HG02610 (cell line): ENCODE measurements at regions not wholly inside any gene's neighbourhood (a gene's known extent, or its start where the extent isn't known, plus 50 kb on each side); places are given as distances from the start of the nearest gene placed in this dataset.

ENCODE experiments used
- ATAC-seq: cut with Tn5 transposase; IDR thresholded peaks from one replicate; pipeline ENCODE4 v1.9.1; 2021; ENCODE audit warnings: mild to moderate bottlenecking, moderate library complexity; ENCODE audit not compliant: unreplicated experiment

DNA sequence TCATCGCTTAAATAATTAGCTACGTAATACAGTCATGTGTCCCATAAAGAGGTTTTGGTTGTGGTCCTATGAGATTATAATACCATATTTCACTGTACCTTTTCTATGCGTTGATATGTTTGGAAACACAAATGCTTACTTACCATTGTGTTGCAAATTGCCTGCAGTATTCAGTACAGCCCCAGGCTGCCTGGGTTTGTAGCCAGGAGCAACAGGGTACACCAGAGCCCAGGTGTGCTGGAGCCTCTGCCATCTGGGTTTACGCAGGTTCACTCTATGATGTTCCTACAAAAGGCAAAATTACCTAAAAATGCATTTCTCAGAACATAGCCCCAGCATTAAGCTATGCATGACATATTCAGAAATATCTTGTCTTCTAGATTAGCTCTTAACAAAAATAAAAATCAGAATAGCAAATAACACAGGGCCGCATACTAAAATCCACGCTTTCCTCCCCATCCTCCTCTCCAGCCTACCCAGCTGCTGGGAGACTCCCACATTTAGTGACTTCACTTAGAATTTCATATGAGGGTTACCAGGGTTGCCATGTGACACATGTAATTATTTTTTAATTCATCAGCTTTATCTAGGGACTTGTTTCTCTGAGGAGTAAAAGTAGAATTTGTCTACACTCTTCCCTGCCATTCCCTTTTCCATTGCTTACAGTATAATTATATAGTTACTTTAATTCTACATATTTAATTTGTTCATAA lies 559.0 kb upstream of the ADARB2 start:
- no peak for ATAC-seq

DNA sequence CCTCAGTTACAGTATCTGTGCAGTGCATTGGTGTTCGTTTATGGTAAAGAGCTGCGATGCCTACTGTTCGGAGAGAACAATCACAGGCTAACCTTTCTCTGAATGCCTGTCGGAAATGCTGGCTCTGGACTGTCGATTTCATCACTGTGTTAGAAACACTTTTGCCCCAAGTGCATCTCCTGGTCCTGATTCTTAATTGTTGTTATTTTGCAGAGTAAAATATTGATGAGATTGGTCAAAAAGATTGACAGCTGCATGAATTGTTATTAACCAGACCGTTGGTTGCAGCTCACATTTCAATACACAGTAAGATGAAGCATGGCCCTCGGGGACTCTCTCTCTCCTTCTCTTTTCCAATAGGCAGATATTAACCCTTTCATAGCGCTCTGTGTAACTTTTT lies 557.4 kb upstream of the ADARB2 start:
- no peak for ATAC-seq

- ATAC-seq, result no peak
Measured at GRCh38 chr10:2284071-2284470, 546.7 kb upstream of the ADARB2 start.

GRCh38 chr10:2282202-2282601 lies 544.9 kb upstream of the ADARB2 start:
- ATAC-seq, result no peak

- no peak for ATAC-seq
Measured at GRCh38 chr10:2280713-2281300, 543.5 kb upstream of the ADARB2 start.

DNA sequence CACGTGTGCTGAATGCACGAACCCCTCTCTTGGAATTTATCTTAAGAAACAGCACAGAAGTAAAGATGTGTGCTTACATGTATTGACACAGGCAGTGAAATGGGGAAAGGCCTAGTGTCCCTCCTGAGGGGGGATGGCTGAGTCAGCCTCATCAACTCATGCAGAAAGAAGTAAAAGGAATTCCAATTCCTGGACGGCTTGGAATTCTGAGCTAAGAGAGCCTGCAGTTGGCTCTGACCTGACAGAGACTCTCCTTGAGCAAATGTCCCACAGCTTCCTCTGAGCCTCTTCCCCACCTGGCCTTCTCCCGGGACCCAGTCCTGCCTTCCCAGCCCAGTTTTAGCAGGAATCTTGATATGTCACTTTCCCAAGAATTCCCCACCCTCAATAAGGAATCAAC lies 542.4 kb upstream of the ADARB2 start:
- no peak for ATAC-seq

DNA sequence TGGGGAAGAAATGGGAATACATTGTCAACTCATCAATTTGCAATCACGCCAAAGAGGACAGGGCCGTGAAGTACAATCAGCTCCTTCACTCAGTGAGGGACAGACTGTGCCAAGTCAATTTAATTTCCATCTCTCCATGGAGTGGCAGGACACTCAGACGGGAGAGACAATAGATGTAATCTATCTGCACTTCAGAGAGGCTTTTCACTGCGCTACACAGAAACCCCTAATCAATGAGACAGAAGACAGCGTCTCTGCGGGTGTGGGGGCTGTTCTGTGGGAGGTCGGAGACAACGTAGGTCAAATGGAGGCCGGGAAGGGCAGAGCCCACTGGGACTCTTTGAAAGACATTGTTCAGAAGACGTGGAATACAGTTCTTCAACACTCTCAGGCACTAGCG lies 541.0 kb upstream of the ADARB2 start:
- ATAC-seq, result no peak

DNA sequence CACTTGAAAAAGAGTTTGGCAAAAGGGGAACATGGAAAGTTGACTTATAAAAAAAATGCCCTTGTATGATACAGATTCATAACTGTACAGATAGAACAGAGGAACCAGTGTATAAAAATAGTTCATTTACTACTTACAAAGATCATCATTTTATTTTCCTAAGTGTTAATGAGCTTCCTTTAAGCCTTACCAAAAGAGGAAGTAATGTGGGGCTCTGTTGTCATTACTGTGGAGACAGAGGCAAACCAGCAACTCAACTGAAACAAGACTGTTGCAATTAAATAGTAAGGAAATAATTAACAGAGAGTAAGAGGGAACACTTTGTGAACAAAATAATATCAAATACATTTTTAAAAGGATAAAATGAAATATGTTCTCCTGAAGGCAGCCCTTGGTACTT lies 526.2 kb upstream of the ADARB2 start:
- ATAC-seq, result no peak

DNA sequence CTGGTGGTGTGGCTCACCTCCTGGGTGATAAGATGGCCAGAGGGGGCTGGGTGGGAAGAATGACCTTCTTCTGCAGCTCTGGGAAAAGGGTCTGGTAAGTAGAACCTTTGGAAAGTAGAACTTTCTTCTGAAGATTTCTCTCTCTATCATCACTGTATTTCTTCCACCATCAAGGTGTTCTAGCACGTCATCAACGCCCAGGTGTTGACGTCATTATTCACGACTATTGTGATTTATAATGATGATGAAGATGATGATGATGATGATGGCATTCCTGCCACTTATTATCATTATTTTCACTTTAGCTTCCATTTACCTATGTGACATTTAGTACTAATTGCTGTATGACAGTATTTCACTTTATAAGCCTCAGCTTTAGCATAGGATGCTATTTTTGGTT lies 525.6 kb upstream of the ADARB2 start:
- no peak for ATAC-seq

DNA sequence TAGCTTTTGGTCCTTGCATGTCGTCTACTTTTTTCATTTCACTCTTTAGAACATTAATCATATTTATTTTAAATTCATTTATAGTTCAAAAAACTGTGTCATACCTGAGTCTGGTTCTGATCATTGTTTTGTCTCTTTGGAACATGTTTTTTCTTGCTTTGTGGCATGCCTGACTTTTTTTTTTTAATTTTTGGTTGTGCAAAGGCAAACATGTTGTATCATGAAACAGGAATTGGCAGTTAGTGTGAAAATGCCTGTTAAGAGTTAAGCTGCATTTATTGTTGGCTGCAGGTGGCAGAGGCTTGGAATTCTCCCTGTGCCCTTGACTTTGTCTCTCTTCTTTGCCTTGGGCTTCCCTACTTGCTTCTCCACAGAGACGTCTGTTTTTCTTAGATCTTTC lies 525.0 kb upstream of the ADARB2 start:
- no peak for ATAC-seq

GRCh38 chr10:2256241-2256640 lies 518.9 kb upstream of the ADARB2 start:
- ATAC-seq, result no peak

GRCh38 chr10:2252096-2252495 lies 514.8 kb upstream of the ADARB2 start:
- no peak for ATAC-seq

GRCh38 chr10:2251631-2252030 lies 514.3 kb upstream of the ADARB2 start:
- no peak for ATAC-seq

DNA sequence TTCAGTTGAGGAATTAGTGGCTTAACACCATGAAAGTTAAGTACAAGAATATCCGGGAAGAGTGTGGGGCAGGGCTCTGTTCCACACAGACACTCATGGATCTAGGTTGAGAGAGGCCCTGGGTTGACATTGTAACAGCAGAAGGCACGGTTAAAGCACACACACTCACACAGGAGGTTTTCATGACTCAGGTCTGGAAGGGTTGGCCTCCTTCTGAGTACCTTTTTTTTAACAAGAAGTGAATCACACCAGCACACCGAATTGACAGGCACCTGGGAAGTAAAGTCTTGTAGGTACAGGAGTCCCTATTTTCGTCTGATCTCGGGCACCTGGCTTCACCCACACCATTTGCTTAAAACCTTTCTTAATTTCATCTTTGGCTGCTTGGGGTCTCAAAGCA lies 509.4 kb upstream of the ADARB2 start:
- no peak for ATAC-seq

DNA sequence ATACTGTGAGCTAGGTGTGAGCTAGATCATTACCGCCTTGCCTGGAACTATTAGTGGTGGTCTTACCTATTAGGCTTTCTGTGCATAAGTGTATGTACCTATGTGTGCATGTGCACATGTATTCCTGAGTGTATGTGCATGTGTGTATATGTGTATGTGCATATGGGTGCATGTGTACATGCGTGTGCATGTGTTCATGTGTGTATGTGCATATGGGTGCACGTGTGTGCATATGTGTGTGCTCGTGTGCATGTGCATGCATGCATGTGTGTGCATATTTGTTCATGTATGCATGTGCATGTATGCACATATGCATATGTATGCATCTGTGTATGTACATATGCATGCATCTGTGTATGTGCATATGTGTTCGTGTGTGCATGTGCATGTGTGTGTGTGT lies 508.3 kb upstream of the ADARB2 start:
- no peak for ATAC-seq

GRCh38 chr10:2244471-2244870 lies 507.1 kb upstream of the ADARB2 start:
- no peak for ATAC-seq

GRCh38 chr10:2236876-2237275 lies 499.6 kb upstream of the ADARB2 start:
- no peak for ATAC-seq

DNA sequence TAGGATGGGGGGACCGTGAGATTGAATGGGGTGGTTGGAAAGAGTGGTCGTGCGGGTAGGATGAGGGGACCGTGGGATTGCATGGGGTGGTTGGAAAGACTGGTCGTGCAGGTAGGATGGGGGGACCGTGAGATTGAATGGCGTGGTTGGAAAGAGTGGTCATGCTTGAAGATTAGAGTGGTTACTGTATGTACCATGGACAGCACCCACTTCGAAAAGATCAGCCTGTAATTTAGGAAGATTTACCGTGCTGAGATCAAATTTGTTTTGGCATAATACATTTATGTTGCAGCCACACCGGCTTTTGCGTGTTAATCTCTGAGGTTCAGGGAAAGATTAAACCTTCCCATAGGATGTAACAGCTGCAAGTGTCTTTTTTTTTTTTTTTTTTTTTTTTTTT lies 495.2 kb upstream of the ADARB2 start:
- no peak for ATAC-seq

DNA sequence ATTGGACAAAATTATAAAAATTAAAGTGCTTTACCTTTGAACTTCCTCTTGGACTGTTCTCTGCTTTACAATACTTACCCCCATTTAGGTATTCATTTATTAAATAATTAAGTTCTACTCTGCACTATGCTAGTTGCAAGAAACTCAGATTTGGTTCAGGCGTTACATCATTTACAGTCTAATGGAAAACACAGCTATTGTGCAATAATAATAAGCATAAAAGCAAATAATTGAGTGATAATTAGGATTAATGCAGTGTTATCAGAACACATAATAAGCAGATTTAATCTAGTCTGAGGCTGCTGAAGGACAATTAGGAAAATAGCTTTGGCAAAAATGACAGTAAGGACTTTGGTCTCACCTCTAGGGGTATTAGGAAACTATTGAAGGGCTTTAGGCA lies 493.2 kb upstream of the ADARB2 start:
- no peak for ATAC-seq

DNA sequence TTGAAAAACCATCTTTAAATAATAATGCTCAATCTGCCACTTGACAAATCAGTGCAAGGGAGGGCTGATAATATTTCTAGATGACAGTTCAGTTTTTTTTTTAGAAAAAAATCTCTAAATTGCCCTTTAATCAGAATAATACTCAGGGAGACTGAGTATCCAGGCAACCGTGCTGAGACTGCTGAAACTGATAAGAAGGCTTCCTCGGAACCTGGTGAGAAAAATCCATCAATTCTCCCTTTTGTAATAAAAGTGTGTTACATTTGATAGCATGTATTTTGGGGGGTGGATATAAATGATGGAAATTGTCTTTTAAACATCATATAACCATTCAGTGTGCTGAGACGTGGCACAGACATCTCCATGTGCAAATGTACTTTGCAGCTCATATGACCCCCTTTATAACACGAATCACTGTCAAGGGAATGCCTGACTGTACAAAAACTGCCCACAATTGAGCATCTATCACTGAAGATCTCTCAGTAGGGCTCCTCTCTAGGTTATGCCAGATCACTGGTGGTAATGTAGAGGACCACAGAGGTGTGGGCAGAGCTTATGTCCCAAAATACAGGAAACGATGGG lies 491.1 kb upstream of the ADARB2 start:
- ATAC-seq, result no peak

- no peak for ATAC-seq
Measured at GRCh38 chr10:2225609-2226008, 488.3 kb upstream of the ADARB2 start.

DNA sequence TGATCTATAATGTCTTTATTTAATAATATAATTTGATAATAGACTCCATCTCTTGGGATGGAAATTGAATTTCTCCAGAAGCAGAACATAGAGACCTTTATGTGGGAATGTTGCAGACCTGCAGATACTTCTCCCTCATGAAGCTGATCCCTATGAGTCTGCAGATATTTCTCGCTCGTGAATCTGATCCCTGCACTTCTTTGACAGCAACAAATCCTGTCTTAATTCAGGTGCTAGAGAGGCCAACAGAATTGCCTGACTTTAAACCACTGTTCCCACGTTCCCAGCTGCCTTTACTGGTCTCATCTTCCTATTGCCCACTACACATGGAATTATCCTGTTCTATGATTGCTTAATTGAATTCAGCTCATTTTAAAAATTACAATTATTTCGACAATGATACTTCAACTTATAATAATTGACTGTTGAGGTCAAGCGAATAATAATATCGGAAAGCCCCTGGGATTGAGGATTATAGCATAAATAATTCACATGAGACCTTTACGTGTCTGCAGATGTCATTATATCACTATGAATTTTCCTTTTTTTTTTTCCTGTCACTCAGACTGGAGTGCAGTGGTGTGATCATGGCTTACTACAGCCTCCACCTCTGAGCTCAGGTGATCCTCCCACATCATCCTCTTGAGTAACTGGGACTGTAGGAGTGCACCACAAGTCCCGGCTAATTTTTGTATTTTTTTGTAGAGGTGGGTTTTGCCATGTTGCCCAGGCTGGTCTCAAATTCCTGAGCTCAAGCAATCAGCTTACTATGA lies 486.4 kb upstream of the ADARB2 start:
- no peak for ATAC-seq
